Naive thymus-derived CD4-positive, alpha-beta T cell (primary cell): ENCODE measurements at regions not wholly inside any gene's neighbourhood (a gene's known extent, or its start where the extent isn't known, plus 50 kb on each side); places are given as distances from the start of the nearest gene placed in this dataset.

Source experiments
- ATAC-seq: fragments of 150-1000 bp; cut with Tn5 transposase; 2 replicates; pipeline ENCODE4 v1.10.0; 2021; ENCODE audit warnings: mild to moderate bottlenecking, moderate library complexity
- CTCF ChIA-PET: fragments of 350-600 bp; sonication (Branson Sonifier 250); formaldehyde crosslinking; loops from one replicate; lab custom pipeline; 2021; ENCODE audit warnings: antibody characterized with exemption; lab: Charles Lee
- POLR2A ChIA-PET: fragments of 350-600 bp; sonication (Branson Sonifier 250); formaldehyde crosslinking; loops from one replicate; lab custom pipeline; 2021; ENCODE audit warnings: antibody characterized with exemption, inconsistent platforms; lab: Charles Lee
- DNase-seq, 9 donors: peaks; one replicate each; pipeline versions ENCODE4 v3.0.0 to v3.0.0-alpha.2; 2020 to 2022; ENCODE audit warnings: mixed read lengths in 1 of 9
- H3K27ac ChIP-seq: one replicate; pipeline ENCODE4 v1.7.0; 2013; ENCODE audit warnings: mild to moderate bottlenecking, low read depth, low read length, moderate library complexity
- H3K27me3 ChIP-seq, 2 donors: one replicate each; pipeline ENCODE4 v1.7.0; 2013; ENCODE audit warnings: low read length in 2 of 2, mild to moderate bottlenecking in 2 of 2, moderate library complexity in 2 of 2; ENCODE audit not compliant: control insufficient read depth in 2 of 2, insufficient read depth in 2 of 2
- H3K36me3 ChIP-seq, 3 experiments: 1 replicate in 2 of 3; 2 replicates in 1 of 3; pipeline ENCODE4 v1.7.0; 2013; ENCODE audit warnings: low read length in 3 of 3, mild to moderate bottlenecking in 3 of 3, moderate library complexity in 1 of 3; ENCODE audit not compliant: insufficient read depth in 3 of 3, control insufficient read depth in 2 of 3
- H3K4me1 ChIP-seq, 2 donors: one replicate each; pipeline ENCODE4 v1.7.0; 2013; ENCODE audit warnings: low read length in 2 of 2, mild to moderate bottlenecking in 2 of 2, moderate library complexity in 1 of 2; ENCODE audit not compliant: control insufficient read depth in 2 of 2, insufficient read depth in 2 of 2
- H3K4me3 ChIP-seq: 2 replicates; pipeline ENCODE4 v1.7.0; 2013; ENCODE audit warnings: mild to moderate bottlenecking, low read length
- H3K9me3 ChIP-seq, 3 experiments: 1 replicate in 2 of 3; 2 replicates in 1 of 3; pipeline ENCODE4 v1.7.0; 2013; ENCODE audit warnings: low read length in 3 of 3; ENCODE audit not compliant: control insufficient read depth in 2 of 3
- H3K27ac Mint-ChIP-seq, 9 donors: one replicate each; pipeline ENCODE4 v1.8.0; 2020 to 2022; ENCODE audit warnings: mixed read lengths in 9 of 9, mild to moderate bottlenecking in 8 of 9, moderate library complexity in 5 of 9, inconsistent platforms in 2 of 9
- H3K27me3 Mint-ChIP-seq, 5 donors: one replicate each; pipeline ENCODE4 v1.8.0; 2021 to 2022; ENCODE audit warnings: mixed read lengths in 5 of 5, mild to moderate bottlenecking in 1 of 5
- H3K36me3 Mint-ChIP-seq, 5 donors: one replicate each; pipeline ENCODE4 v1.8.0; 2020 to 2022; ENCODE audit warnings: mixed read lengths in 5 of 5, mild to moderate bottlenecking in 3 of 5, inconsistent platforms in 1 of 5
- H3K4me1 Mint-ChIP-seq, 7 donors: one replicate each; pipeline ENCODE4 v1.8.0; 2020 to 2022; ENCODE audit warnings: mixed read lengths in 7 of 7, mild to moderate bottlenecking in 3 of 7, inconsistent platforms in 1 of 7
- H3K4me3 Mint-ChIP-seq, 10 donors: one replicate each; pipeline ENCODE4 v1.8.0; 2020 to 2022; ENCODE audit warnings: mild to moderate bottlenecking in 10 of 10, mixed read lengths in 10 of 10, moderate library complexity in 6 of 10, inconsistent platforms in 2 of 10
- H3K9me3 Mint-ChIP-seq, 11 donors: one replicate each; pipeline ENCODE4 v1.8.0; 2020 to 2022; ENCODE audit warnings: mixed read lengths in 11 of 11, mild to moderate bottlenecking in 4 of 11, inconsistent platforms in 1 of 11, moderate library complexity in 1 of 11
- intact Hi-C, 2 donors: fragments of 100-400 bp; cut with micrococcal nuclease; formaldehyde crosslinking; loops; one replicate each; pipeline ENCODE4 v1.15.1; 2023

DNA sequence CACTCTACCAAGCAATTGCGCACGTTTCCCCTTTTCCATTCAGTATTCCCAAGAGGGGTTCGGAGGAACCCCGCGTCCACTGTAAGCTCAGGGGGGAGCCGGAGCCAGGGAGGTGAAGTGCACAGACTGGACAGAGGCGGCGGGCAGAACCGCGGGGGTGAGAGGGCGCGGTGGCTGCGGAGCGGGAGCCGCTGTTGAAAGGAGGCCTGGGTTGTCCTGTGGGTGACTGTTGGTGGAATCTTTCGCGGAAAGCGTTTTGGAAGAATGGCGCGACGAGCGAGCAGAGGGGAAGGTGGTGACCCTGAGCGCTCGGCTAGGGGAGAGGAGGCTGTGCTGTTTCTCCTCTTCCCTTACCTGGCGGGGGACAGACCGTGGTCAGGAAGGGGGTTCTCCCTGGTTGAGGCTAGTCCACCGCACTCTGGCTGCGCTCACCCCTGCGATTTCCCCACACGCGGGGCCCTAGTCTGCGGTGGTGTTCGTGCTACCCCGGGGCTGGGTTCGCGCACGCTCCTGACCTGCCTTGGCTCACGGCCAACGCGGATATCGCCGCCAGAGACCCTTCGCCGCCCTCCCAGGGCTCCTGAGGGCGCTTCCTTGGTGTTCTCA lies 92.8 kb downstream of the PRKAB2 start:
- Mint-ChIP-seq H3K27me3 (peaks cover 85 to 96% (median 91%) of the 10 kb centered on the region in 5 donors), H3K9me3 (peaks cover 0 to 21% (median 5%) of the 10 kb centered on the region in 11 donors), H3K4me3 (peak overlapping the region; percentile 51 to 88 (median 82)), H3K27ac (peak overlapping the region in 3 of 9 donors; percentile 43 to 86 (median 74)), H3K4me1 (peaks cover 21 to 52% (median 36%) of the 10 kb centered on the region in 7 donors), H3K36me3 (peaks cover 0 to 17% (median 6%) of the 10 kb centered on the region in 5 donors)
- intact Hi-C loops: loop anchor here (2.0 to 10.0 kb wide), 3 partner anchors 45 to 1235 kb away; partner anchors contain the start of gene CHD1L (in 1 of the 2)
- Histone ChIP-seq H3K4me1 (peaks cover 3 to 23% of the 10 kb centered on the region in 2 donors), H3K4me3 (peak overlapping the region; percentile 45), H3K27ac (no peak overlapping the region), H3K36me3 (no peaks in the 10 kb centered on the region), H3K9me3 (peaks cover 0 to 5% (median 0%) of the 10 kb centered on the region in 3 experiments), H3K27me3 (peaks cover 3 to 19% of the 10 kb centered on the region in 2 donors)
- DNase-seq: peak in 5 of 9 donors; percentile 17 to 42 (median 26)
- CTCF ChIA-PET: no interaction called here
- ATAC-seq: no peak
- POLR2A ChIA-PET: interaction anchor here (1.4 kb wide), 2 partner anchors 10 to 462 kb away, joined by 3 to 4 read pairs; partner anchors contain the start of gene BCL9

DNA sequence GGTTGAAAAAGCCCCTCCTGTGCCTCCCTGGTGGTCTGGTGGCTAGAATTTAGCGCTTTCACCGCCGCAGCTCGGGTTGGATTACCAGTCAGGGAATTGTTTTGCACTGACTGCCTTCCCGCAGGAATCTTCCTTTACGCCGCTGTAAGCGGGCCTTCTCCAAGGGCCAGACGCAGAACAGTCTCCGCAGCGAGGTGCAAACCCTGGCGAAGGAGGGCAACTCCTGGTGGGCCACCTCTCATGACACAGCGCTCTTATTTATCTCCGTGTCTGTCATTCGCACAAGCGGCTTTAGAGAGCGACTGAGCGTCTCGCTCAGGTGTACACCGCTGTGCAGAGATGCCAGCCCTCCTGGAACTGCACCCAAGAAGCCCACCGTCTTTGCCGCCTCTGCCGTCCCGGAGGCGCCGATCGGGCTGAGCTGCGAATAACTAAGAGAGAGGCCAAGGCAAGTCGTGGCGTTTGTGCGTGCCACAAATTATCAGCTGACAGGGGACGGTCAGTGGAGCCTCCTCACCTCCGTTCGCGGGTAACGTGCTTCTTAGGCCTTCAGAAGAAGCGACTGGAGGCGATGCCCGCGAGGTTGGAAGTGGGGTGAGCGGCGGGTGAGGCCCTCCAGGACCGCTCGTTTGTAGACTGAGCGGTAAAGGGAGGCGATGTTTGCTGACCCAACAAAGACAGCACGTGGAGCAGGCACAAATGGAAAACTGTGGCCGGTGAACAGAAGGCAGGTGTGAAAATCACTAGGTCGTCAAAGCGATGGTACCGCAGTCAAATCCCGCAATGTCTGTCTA lies 93.5 kb downstream of the PRKAB2 start:
- intact Hi-C loops: no loop called here
- Mint-ChIP-seq H3K4me1 (peaks cover 22 to 46% (median 32%) of the 10 kb centered on the region in 7 donors), H3K27me3 (peaks cover 90 to 96% (median 92%) of the 10 kb centered on the region in 5 donors), H3K4me3 (peak overlapping the region; percentile 18 to 88 (median 77)), H3K9me3 (peaks cover 0 to 21% (median 5%) of the 10 kb centered on the region in 11 donors), H3K27ac (peak overlapping the region in 2 of 9 donors; percentile 62 to 86), H3K36me3 (peaks cover 0 to 20% (median 6%) of the 10 kb centered on the region in 5 donors)
- no peak for ATAC-seq
- no peak overlapping the region for H3K27ac ChIP-seq
- peaks cover 3 to 18% of the 10 kb centered on the region in 2 donors for H3K4me1 ChIP-seq
- H3K4me3 ChIP-seq: no peak overlapping the region
- peak in 1 of 9 donors; percentile 28 for DNase-seq
- ChIA-PET POLR2A (no interaction called here), CTCF (no interaction called here)
- peaks cover 3 to 16% of the 10 kb centered on the region in 2 donors for H3K27me3 ChIP-seq
- H3K36me3 ChIP-seq: no peaks in the 10 kb centered on the region
- H3K9me3 ChIP-seq: peaks cover 0 to 5% (median 0%) of the 10 kb centered on the region in 3 experiments

DNA sequence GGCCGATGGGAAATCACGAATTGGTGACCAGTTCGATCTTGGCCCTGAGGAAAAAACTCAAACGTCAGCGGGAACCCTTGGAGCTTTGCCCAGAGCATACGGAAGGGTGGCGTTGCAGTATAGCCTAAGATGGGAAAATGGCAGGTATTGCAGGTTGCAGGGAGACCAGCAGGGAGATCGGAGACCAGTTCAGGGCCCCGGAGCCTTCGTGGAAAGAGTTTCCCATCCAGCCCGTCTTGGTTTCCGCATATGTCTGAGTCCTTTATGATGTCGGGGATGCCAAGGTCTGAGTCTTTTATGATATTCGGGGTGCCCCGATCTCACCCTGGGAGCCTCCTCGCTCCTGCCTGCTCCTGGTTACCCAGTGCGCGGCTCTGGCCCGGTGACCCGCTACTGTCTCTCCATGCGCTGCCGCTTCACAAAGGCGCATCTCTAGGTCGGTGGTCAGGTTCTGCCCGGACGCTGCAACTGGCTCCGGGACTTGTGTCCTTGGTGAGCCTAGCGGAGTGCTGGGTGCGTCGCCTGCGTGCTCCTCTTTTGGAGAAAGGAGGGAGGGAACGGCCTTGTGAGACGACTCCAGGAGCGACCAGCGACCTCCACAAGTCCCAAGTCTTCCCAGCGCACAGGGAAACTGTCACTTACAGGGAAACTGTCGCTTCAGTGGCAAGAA lies 94.2 kb downstream of the PRKAB2 start:
- Mint-ChIP-seq H3K36me3 (peaks cover 0 to 17% (median 6%) of the 10 kb centered on the region in 5 donors), H3K9me3 (peaks cover 0 to 21% (median 5%) of the 10 kb centered on the region in 11 donors), H3K4me1 (peaks cover 26 to 46% (median 33%) of the 10 kb centered on the region in 7 donors), H3K27ac (no peak overlapping the region), H3K4me3 (peak overlapping the region in 5 of 10 donors; percentile 14 to 88 (median 37)), H3K27me3 (peaks cover 90 to 96% (median 92%) of the 10 kb centered on the region in 5 donors)
- H3K27ac ChIP-seq: no peak overlapping the region
- ATAC-seq: no peak
- peaks cover 0 to 5% (median 0%) of the 10 kb centered on the region in 3 experiments for H3K9me3 ChIP-seq
- ChIA-PET POLR2A (no interaction called here), CTCF (no interaction called here)
- peaks cover 3 to 17% of the 10 kb centered on the region in 2 donors for H3K4me1 ChIP-seq
- intact Hi-C loops: no loop called here
- peaks cover 3 to 11% of the 10 kb centered on the region in 2 donors for H3K27me3 ChIP-seq
- no peak overlapping the region for H3K4me3 ChIP-seq
- H3K36me3 ChIP-seq: no peaks in the 10 kb centered on the region
- DNase-seq: peak in 1 of 9 donors; percentile 26

DNA sequence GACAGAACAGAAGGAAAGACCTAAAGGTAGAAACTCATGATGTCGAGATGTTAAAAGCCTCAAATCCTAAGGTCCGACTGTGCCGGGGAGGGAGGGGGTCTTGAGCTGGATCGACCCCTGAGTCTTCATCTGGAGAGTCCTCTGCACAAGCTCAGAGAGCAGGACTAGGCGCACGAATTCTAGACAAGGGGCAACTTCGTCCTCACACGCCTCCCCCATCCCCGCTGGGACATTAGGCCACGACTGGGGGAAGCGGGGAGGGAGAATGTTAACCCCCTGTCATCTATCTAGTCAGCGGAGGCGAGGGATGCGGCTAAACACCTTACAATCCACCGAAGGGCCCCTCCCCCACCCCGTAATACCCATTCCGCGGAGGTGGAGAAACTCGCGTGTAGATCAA lies 94.7 kb downstream of the PRKAB2 start:
- intact Hi-C loops: no loop called here
- peaks cover 3 to 11% of the 10 kb centered on the region in 2 donors for H3K27me3 ChIP-seq
- CTCF ChIA-PET: no interaction called here

DNA sequence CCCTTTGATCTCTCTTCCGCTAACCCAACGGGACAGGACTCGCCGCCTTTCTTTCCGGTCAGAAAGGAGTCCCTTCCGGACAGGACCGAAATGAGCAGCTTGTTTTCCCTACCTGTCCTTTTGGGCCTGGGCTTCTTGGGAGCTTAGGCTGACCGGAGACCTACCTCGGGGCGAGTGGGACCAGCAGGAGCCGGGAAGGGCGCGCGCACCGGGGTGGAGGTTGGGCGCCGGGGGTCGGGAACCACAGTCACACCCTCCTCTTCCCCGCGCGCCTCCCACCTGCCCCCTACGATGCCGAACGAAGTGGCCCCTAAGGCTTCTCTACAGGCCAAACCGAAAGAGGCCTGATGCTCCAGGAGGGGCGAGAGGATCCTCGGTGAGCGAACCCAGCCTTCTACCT lies 95.2 kb downstream of the PRKAB2 start:
- ATAC-seq (no peak), DNase-seq (no peak)
- intact Hi-C loops: no loop called here
- no peak overlapping the region for H3K4me3 Mint-ChIP-seq
- peaks cover 90 to 95% (median 92%) of the 10 kb centered on the region in 5 donors for H3K27me3 Mint-ChIP-seq
- ChIA-PET CTCF (no interaction called here), POLR2A (interaction anchor here (0.6 kb wide), 1 partner anchor 98 kb away, joined by 4 read pairs; no protein-coding TSS in a partner anchor)
- H3K4me1 Mint-ChIP-seq: peaks cover 26 to 51% (median 39%) of the 10 kb centered on the region in 7 donors
- no peak overlapping the region for H3K27ac Mint-ChIP-seq
- peaks cover 0 to 16% (median 4%) of the 10 kb centered on the region in 5 donors for H3K36me3 Mint-ChIP-seq
- peaks cover 0 to 15% (median 0%) of the 10 kb centered on the region in 11 donors for H3K9me3 Mint-ChIP-seq
- Histone ChIP-seq H3K36me3 (no peaks in the 10 kb centered on the region), H3K27me3 (peaks cover 3 to 11% of the 10 kb centered on the region in 2 donors), H3K27ac (no peak overlapping the region), H3K9me3 (peaks cover 0 to 5% (median 0%) of the 10 kb centered on the region in 3 experiments), H3K4me1 (peaks cover 3 to 17% of the 10 kb centered on the region in 2 donors), H3K4me3 (no peak overlapping the region)

More for the DNA sequence above, 94.7 kb downstream of the PRKAB2 start:
- Mint-ChIP-seq H3K27me3 (peaks cover 90 to 95% (median 92%) of the 10 kb centered on the region in 5 donors), H3K9me3 (peaks cover 0 to 18% (median 4%) of the 10 kb centered on the region in 11 donors), H3K27ac (peak overlapping the region in 1 of 9 donors; percentile 7), H3K36me3 (peaks cover 0 to 16% (median 4%) of the 10 kb centered on the region in 5 donors), H3K4me1 (peaks cover 26 to 50% (median 38%) of the 10 kb centered on the region in 7 donors), H3K4me3 (peak overlapping the region in 3 of 10 donors; percentile 14 to 38 (median 25))
- DNase-seq: no peak
- Histone ChIP-seq H3K36me3 (no peaks in the 10 kb centered on the region), H3K4me1 (peaks cover 3 to 17% of the 10 kb centered on the region in 2 donors), H3K27ac (no peak overlapping the region), H3K9me3 (peaks cover 0 to 5% (median 0%) of the 10 kb centered on the region in 3 experiments), H3K4me3 (no peak overlapping the region)
- POLR2A ChIA-PET: no interaction called here
- ATAC-seq: no peak

DNA sequence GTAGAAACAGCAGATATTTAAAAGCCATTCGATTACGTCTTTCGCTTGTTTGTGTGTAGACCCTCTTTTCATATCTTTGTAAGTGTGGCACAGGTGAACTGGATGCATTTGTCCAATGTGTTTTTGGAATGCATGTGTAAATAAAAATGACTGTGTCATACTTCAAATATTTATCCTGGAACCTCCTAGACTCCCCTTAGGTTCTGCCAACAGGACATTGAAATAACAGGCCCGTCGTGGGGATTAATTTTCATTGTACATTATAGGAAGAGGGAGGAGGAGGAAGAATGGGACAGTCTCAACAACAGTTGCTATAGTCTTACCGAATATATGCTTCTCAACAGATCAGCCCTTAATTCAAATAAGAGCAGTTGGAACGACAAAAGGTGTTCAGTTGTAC lies 95.8 kb downstream of the PRKAB2 start:
- H3K27ac Mint-ChIP-seq: no peak overlapping the region
- no peak for DNase-seq
- H3K4me1 Mint-ChIP-seq: peaks cover 26 to 51% (median 40%) of the 10 kb centered on the region in 7 donors
- no peaks in the 10 kb centered on the region for H3K36me3 ChIP-seq
- intact Hi-C loops: no loop called here
- CTCF ChIA-PET: no interaction called here
- H3K9me3 ChIP-seq: peaks cover 0 to 5% (median 0%) of the 10 kb centered on the region in 3 experiments
- H3K36me3 Mint-ChIP-seq: peaks cover 0 to 16% (median 4%) of the 10 kb centered on the region in 5 donors
- no peak overlapping the region for H3K4me3 ChIP-seq
- H3K4me1 ChIP-seq: peaks cover 3 to 17% of the 10 kb centered on the region in 2 donors
- H3K4me3 Mint-ChIP-seq: no peak overlapping the region
- no peak overlapping the region for H3K27ac ChIP-seq
- H3K27me3 ChIP-seq: peaks cover 3 to 11% of the 10 kb centered on the region in 2 donors
- peaks cover 89 to 98% (median 94%) of the 10 kb centered on the region in 5 donors for H3K27me3 Mint-ChIP-seq
- no peak for ATAC-seq
- peaks cover 0 to 15% (median 1%) of the 10 kb centered on the region in 11 donors for H3K9me3 Mint-ChIP-seq
- POLR2A ChIA-PET: interaction anchor here (0.6 to 1.3 kb wide), 2 partner anchors 8 to 99 kb away, joined by 3 to 4 read pairs; no protein-coding TSS in a partner anchor
